ENCODE measurements at regions not wholly inside any gene's neighbourhood (a gene's known extent, or its start where the extent isn't known, plus 50 kb on each side); places are given as distances from the start of the nearest gene placed in this dataset.

DNA sequence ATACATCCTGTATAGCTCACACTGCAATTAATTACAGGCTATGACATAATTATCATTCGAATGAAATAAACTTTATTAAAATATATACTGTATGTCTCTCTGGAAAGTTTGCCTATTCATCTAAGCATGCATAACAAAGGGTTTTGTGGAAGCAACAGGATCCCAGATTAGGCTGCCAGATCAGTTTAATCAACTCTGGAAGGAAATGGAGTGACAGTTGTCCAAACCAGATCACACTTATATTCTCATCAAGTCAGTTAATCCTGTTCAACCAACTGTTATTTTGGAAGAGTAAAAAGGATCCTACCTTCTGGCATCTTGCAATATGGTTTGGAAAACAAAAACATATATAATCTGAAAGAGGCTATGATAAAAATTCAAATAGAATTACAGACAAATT is 312.2 kb downstream of the FAT4 start:
- no peak for TF ChIP-seq EP300 (IDR thresholded peaks at IDR 0.05)
- TF ChIP-seq, protein P1, sequence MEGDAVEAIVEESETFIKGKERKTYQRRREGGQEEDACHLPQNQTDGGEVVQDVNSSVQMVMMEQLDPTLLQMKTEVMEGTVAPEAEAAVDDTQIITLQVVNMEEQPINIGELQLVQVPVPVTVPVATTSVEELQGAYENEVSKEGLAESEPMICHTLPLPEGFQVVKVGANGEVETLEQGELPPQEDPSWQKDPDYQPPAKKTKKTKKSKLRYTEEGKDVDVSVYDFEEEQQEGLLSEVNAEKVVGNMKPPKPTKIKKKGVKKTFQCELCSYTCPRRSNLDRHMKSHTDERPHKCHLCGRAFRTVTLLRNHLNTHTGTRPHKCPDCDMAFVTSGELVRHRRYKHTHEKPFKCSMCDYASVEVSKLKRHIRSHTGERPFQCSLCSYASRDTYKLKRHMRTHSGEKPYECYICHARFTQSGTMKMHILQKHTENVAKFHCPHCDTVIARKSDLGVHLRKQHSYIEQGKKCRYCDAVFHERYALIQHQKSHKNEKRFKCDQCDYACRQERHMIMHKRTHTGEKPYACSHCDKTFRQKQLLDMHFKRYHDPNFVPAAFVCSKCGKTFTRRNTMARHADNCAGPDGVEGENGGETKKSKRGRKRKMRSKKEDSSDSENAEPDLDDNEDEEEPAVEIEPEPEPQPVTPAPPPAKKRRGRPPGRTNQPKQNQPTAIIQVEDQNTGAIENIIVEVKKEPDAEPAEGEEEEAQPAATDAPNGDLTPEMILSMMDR (IDR thresholded peaks at IDR 0.05) = no peak
- no peak for TF ChIP-seq POLR2AphosphoS5 (IDR thresholded peaks at IDR 0.05)
- no peak for TF ChIP-seq POLR2A (IDR thresholded peaks at IDR 0.05)
- WGBS, 2 donors = 38 to 50% methylated on average over 1 of the region's 1 CpG

GRCh38 chr4:125639182-125639621 is 324.4 kb downstream of the FAT4 start:
- Histone ChIP-seq H3K4me1 (no peaks in the 10 kb centered on the region), H3K27ac (no peak overlapping the region), H3K36me3 (no peaks in the 10 kb centered on the region), H3K4me3 (no peak overlapping the region), H3K9me3 (no peaks in the 10 kb centered on the region), H3K27me3 (no peaks in the 10 kb centered on the region)
- ATAC-seq (ENCODE audit: low FRiP score in 2 of 2) (peak in 1 of 2 donors; percentile 48), DNase-seq (peak in 1 of 2 donors; percentile 19)
- TF ChIP-seq POLR2AphosphoS5 (IDR thresholded peaks at IDR 0.05) (no peak), EP300 (IDR thresholded peaks at IDR 0.05) (no peak), POLR2A (IDR thresholded peaks at IDR 0.05) (no peak)
- TF ChIP-seq, protein P1 (IDR thresholded peaks at IDR 0.05) = no peak
- 68 to 72% methylated on average over 4 to 6 of the region's 6 CpGs for WGBS, 2 donors

More for the DNA sequence above, 312.2 kb downstream of the FAT4 start:
- Histone ChIP-seq H3K4me1 (no peaks in the 10 kb centered on the region), H3K4me3 (no peak overlapping the region), H3K9me3 (no peaks in the 10 kb centered on the region), H3K36me3 (no peaks in the 10 kb centered on the region), H3K27ac (no peak overlapping the region), H3K27me3 (no peaks in the 10 kb centered on the region)
- no peak for ATAC-seq (ENCODE audit: low FRiP score in 2 of 2)
- no peak for DNase-seq

DNA sequence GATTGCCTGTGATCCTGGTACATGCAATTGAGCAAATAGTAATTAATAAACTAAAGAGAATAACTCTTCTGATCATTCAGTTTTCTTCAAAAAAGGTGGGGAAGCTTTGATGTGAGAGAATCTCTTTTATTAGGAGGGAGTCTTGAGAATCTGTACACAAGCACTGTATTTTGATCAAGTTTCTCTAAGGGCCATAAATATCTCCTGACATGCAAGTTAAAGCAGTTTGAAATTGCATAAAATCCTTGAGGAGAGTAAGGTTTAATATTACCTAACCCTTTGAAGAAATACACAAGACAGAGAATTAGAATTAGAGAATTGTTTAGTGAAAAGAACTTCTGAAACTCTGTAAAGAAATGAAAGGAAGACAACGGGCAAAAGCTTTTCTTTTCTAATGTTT is 326.9 kb downstream of the FAT4 start:
- 57 to 60% methylated on average over 1 of the region's 1 CpG for WGBS, 2 donors
- H3K36me3 ChIP-seq = no peaks in the 10 kb centered on the region
- H3K27me3 ChIP-seq = no peaks in the 10 kb centered on the region
- DNase-seq (no peak), ATAC-seq (ENCODE audit: low FRiP score in 2 of 2) (no peak)
- no peak overlapping the region for H3K27ac ChIP-seq
- H3K9me3 ChIP-seq = no peaks in the 10 kb centered on the region
- no peaks in the 10 kb centered on the region for H3K4me1 ChIP-seq
- TF ChIP-seq POLR2A (IDR thresholded peaks at IDR 0.05) (no peak), POLR2AphosphoS5 (IDR thresholded peaks at IDR 0.05) (no peak), EP300 (IDR thresholded peaks at IDR 0.05) (no peak)
- TF ChIP-seq, protein P1 (IDR thresholded peaks at IDR 0.05) = no peak
- no peak overlapping the region for H3K4me3 ChIP-seq

DNA sequence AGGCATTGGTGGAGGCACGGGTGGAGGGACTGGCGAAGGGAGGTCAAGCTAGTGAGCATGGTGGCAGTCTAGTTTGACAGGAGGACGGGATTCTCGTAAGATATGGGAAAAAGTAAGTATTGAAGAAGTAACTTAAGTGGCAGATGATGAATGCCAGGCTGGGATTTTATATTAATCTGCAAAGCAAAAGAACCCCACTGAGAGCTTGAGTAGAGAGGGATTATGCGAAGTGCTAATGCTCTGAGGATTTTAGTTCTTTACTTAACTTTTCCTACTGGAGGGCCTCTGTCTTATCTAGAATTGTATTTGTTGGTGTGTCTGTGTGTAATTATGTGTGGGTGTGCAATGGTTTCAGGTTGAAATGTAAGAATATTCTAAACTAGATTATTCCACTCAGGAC is 327.9 kb downstream of the FAT4 start:
- Histone ChIP-seq H3K4me3 (no peak overlapping the region), H3K36me3 (no peaks in the 10 kb centered on the region), H3K4me1 (no peaks in the 10 kb centered on the region), H3K27ac (no peak overlapping the region), H3K9me3 (no peaks in the 10 kb centered on the region), H3K27me3 (no peaks in the 10 kb centered on the region)
- TF ChIP-seq EP300 (IDR thresholded peaks at IDR 0.05) = no peak
- TF ChIP-seq, protein P1 (IDR thresholded peaks at IDR 0.05) = no peak
- no peak for TF ChIP-seq POLR2AphosphoS5 (IDR thresholded peaks at IDR 0.05)
- no peak for TF ChIP-seq POLR2A (IDR thresholded peaks at IDR 0.05)
- WGBS, 2 donors = 77 to 97% methylated on average over 5 of the region's 5 CpGs
- DNase-seq (no peak), ATAC-seq (ENCODE audit: low FRiP score in 2 of 2) (no peak)

- no peaks in the 10 kb centered on the region for H3K27me3 ChIP-seq
- no peak for DNase-seq
- TF ChIP-seq EP300 (IDR thresholded peaks at IDR 0.05) (no peak), POLR2AphosphoS5 (IDR thresholded peaks at IDR 0.05) (no peak), POLR2A (IDR thresholded peaks at IDR 0.05) (no peak)
- TF ChIP-seq, protein P1 (IDR thresholded peaks at IDR 0.05) = no peak
- H3K9me3 ChIP-seq = no peaks in the 10 kb centered on the region
- H3K4me1 ChIP-seq = no peaks in the 10 kb centered on the region
- H3K36me3 ChIP-seq = no peaks in the 10 kb centered on the region
- ATAC-seq (ENCODE audit: low FRiP score in 2 of 2) = no peak
- H3K4me3 ChIP-seq = no peak overlapping the region
- H3K27ac ChIP-seq = no peak overlapping the region
- WGBS, 2 donors = 94% methylated on average over 6 of the region's 6 CpGs
Measured at GRCh38 chr4:125649452-125649851, 334.7 kb downstream of the FAT4 start.
